ENCODE measurements at regions not wholly inside any gene's neighbourhood (a gene's known extent, or its start where the extent isn't known, plus 50 kb on each side); places are given as distances from the start of the nearest gene placed in this dataset.

DNA sequence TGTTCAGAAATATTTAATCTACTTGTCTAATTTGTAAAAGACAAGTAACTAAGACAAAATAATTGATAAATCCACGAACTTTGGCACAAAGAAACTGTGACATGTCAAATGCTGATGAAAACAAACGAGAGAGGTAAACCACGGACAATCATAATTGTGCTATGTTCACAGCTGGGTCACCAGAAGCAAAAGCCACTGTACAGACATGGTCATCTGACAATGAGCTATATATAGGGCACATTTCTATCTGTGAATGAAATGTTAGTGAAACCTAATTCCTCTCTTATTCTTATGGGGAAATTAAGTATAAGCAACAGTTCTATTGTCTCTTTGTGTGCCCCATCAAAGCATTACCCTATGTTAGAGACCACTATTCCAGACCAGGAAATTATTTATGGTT lies 444.0 kb upstream of the TRAM1L1 start:
- Histone ChIP-seq H3K27ac (no peak overlapping the region), H3K27me3 (replicated peaks) (no peaks in the 10 kb centered on the region), H3K36me3 (replicated peaks) (no peaks in the 10 kb centered on the region), H3K4me3 (ENCODE audit: low read depth, low read length) (no peak overlapping the region)
- in situ Hi-C loops (cut with HindIII; ENCODE audit: low pct_ligation_motif_present, low sequenced_read_pairs) = no loop called here
- TF ChIP-seq, protein P1, sequence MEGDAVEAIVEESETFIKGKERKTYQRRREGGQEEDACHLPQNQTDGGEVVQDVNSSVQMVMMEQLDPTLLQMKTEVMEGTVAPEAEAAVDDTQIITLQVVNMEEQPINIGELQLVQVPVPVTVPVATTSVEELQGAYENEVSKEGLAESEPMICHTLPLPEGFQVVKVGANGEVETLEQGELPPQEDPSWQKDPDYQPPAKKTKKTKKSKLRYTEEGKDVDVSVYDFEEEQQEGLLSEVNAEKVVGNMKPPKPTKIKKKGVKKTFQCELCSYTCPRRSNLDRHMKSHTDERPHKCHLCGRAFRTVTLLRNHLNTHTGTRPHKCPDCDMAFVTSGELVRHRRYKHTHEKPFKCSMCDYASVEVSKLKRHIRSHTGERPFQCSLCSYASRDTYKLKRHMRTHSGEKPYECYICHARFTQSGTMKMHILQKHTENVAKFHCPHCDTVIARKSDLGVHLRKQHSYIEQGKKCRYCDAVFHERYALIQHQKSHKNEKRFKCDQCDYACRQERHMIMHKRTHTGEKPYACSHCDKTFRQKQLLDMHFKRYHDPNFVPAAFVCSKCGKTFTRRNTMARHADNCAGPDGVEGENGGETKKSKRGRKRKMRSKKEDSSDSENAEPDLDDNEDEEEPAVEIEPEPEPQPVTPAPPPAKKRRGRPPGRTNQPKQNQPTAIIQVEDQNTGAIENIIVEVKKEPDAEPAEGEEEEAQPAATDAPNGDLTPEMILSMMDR (IDR thresholded peaks at IDR 0.05; ENCODE audit: low read depth, low read length, missing control alignments) = no peak
- no peak for DNase-seq

DNA sequence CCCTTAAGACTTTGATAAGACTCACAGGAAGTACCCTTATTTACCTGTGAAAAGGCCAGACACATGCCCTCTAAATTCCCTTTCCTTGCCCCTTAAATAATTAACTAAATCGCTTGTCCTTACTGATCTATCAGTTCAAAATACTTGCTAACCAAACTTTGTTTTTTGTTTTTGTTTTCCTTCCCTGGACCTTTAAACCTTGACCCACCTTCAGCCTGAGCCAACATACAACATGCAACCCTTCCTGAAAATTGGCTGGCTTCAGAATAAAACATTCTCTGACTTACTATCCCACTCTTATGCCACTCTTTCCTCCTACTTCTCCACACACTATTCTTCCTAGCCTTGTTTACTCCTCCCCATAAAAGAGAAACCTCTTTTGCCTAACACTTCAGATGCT lies 448.1 kb upstream of the TRAM1L1 start:
- in situ Hi-C loops (cut with HindIII; ENCODE audit: low pct_ligation_motif_present, low sequenced_read_pairs) = no loop called here
- Histone ChIP-seq H3K4me3 (ENCODE audit: low read depth, low read length) (no peak overlapping the region), H3K27me3 (replicated peaks) (no peaks in the 10 kb centered on the region), H3K36me3 (replicated peaks) (no peaks in the 10 kb centered on the region), H3K27ac (no peak overlapping the region)
- DNase-seq = no peak
- TF ChIP-seq, protein P1 (IDR thresholded peaks at IDR 0.05; ENCODE audit: low read depth, low read length, missing control alignments) = no peak

DNA sequence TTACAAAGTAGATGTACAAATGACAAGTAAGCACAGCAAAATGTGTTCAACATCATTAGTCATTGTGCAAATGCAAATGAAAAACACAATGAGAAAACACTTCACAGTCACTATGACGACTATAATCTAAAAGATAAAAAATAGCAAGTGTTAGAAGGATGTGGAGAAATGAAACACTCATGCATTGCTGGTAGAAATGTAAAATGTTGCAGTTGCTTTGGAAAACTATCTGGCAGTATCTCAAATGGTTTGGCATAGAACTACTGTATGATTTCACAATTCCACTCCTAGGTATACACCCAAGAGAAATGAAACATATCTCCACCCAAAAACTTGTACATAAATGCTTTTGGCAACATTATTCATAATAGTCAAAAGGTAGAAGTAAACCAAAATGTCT lies 459.7 kb upstream of the TRAM1L1 start:
- no peak for DNase-seq
- in situ Hi-C loops (cut with HindIII; ENCODE audit: low pct_ligation_motif_present, low sequenced_read_pairs) = no loop called here
- Histone ChIP-seq H3K27me3 (replicated peaks) (no peaks in the 10 kb centered on the region), H3K27ac (no peak overlapping the region), H3K4me3 (ENCODE audit: low read depth, low read length) (no peak overlapping the region), H3K36me3 (replicated peaks) (no peaks in the 10 kb centered on the region)
- TF ChIP-seq, protein P1 (IDR thresholded peaks at IDR 0.05; ENCODE audit: low read depth, low read length, missing control alignments) = no peak

DNA sequence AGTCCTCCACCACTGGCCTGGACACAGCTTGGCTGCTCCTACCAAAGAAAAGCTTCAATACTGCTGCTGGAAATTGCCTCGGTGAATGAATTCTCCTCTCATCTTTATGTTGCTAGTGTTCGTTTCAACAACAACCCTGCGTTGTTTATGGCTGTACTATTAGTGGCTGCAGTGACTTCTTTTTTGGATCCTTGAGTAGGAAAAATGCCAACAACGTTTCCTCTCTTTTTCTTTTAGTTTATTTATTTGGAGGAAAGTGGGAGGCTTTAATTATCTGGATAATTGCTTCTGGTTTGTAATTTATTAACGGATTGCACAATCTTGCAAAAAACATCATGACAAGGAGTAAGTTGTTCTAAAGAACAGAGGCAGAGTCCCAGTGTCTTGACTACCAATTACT lies 464.1 kb upstream of the TRAM1L1 start:
- Histone ChIP-seq H3K36me3 (replicated peaks) (no peaks in the 10 kb centered on the region), H3K27ac (no peak overlapping the region), H3K4me3 (ENCODE audit: low read depth, low read length) (no peak overlapping the region), H3K27me3 (replicated peaks) (no peaks in the 10 kb centered on the region)
- in situ Hi-C loops (cut with HindIII; ENCODE audit: low pct_ligation_motif_present, low sequenced_read_pairs) = no loop called here
- TF ChIP-seq, protein P1 (IDR thresholded peaks at IDR 0.05; ENCODE audit: low read depth, low read length, missing control alignments) = no peak
- no peak for DNase-seq

DNA sequence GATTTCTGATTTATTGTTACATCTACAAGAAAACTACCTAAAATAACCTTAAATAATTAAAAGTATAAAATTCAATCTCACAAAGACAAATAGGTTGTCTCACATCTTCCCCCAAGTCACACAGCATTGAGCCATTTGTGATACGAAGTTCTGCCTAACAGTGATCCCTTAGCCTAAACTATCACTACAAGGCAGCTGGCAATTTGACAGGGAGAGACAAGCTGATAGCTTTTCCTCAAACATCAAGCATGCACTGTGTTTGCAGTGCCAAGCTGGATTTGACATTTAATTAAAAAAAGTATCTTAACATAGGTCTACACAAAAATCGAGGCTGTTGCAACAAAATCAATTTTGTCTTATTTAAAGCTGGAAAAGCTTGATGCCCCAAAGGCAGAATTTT lies 464.7 kb upstream of the TRAM1L1 start:
- Histone ChIP-seq H3K27ac (no peak overlapping the region), H3K36me3 (replicated peaks) (no peaks in the 10 kb centered on the region), H3K27me3 (replicated peaks) (no peaks in the 10 kb centered on the region), H3K4me3 (ENCODE audit: low read depth, low read length) (no peak overlapping the region)
- in situ Hi-C loops (cut with HindIII; ENCODE audit: low pct_ligation_motif_present, low sequenced_read_pairs) = no loop called here
- DNase-seq = no peak
- TF ChIP-seq, protein P1 (IDR thresholded peaks at IDR 0.05; ENCODE audit: low read depth, low read length, missing control alignments) = no peak

DNA sequence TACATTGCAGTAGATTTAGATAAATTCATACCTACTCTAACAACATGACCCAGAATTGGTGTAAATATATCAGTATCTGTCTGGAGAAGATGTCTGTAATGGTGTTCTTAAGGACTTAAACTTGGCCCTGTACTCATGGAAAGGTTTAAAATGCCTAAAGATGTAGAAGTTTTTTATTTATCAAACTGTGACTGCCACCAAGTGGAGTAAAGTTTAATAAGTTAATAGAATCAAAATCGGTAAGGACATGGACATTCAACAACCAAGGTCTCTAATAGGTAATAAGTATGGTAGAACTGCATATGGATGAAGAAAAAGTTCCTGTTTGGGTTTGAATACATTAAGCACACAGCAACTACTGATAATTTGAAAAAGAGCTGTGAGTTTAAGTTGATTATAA lies 474.0 kb upstream of the NDST3 start:
- DNase-seq = no peak
- in situ Hi-C loops (cut with HindIII; ENCODE audit: low pct_ligation_motif_present, low sequenced_read_pairs) = no loop called here
- TF ChIP-seq, protein P1 (IDR thresholded peaks at IDR 0.05; ENCODE audit: low read depth, low read length, missing control alignments) = no peak
- H3K36me3 ChIP-seq (replicated peaks) = no peaks in the 10 kb centered on the region
- H3K4me3 ChIP-seq (ENCODE audit: low read depth, low read length) = no peak overlapping the region
- H3K27ac ChIP-seq = no peak overlapping the region
- no peaks in the 10 kb centered on the region for H3K27me3 ChIP-seq (replicated peaks)
